DND-41 (cell line): ENCODE measurements at regions not wholly inside any gene's neighbourhood (a gene's known extent, or its start where the extent isn't known, plus 50 kb on each side); places are given as distances from the start of the nearest gene placed in this dataset.

ENCODE experiments used
- EZH2 ChIP-seq: IDR thresholded peaks from 3 replicates; pipeline ENCODE4 v1.6.1; 2012; ENCODE audit warnings: borderline replicate concordance, low read depth, mild to moderate bottlenecking, moderate library complexity, low read length, inconsistent platforms; ENCODE audit not compliant: severe bottlenecking
- TF ChIP-seq, protein P1 (sequence below): IDR thresholded peaks from 2 replicates; pipeline ENCODE4 v1.5.1; 2012; ENCODE audit warnings: borderline replicate concordance, low read length, moderate library complexity, mild to moderate bottlenecking; ENCODE audit not compliant: poor library complexity, severe bottlenecking; ENCODE audit errors: extremely low read depth

DNA sequence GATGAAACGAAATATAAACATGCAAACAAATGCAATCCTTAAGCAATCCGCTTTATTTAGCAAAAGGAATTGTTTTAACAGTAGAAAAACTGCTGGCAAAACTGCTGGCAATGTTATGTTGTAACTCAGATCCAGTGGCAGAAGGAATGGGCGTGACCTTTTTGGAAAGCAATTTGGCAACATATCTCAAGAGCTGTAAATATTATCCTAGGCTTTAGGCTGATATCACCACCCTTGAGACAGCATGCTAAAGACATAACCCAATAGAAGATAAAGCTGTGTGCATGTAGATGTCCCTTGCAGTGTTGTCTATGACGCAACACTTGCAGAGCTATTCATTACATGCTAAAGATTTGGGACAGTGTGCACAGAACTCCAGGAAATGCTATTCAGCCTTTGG is 138.5 kb downstream of the DICER1 start:
- TF ChIP-seq, protein P1, sequence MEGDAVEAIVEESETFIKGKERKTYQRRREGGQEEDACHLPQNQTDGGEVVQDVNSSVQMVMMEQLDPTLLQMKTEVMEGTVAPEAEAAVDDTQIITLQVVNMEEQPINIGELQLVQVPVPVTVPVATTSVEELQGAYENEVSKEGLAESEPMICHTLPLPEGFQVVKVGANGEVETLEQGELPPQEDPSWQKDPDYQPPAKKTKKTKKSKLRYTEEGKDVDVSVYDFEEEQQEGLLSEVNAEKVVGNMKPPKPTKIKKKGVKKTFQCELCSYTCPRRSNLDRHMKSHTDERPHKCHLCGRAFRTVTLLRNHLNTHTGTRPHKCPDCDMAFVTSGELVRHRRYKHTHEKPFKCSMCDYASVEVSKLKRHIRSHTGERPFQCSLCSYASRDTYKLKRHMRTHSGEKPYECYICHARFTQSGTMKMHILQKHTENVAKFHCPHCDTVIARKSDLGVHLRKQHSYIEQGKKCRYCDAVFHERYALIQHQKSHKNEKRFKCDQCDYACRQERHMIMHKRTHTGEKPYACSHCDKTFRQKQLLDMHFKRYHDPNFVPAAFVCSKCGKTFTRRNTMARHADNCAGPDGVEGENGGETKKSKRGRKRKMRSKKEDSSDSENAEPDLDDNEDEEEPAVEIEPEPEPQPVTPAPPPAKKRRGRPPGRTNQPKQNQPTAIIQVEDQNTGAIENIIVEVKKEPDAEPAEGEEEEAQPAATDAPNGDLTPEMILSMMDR = no peak
- no peak for TF ChIP-seq EZH2
